B cell (primary cell): ENCODE measurements at regions not wholly inside any gene's neighbourhood (a gene's known extent, or its start where the extent isn't known, plus 50 kb on each side); places are given as distances from the start of the nearest gene placed in this dataset.
"Not testable (repeated sequence)": the region's sequence is repeated elsewhere in the genome, so short reads cannot be mapped to it uniquely, and the experiment has no call there.

Experiments used
- ATAC-seq: fragments of 200-7000 bp; cut with Tn5 transposase; one replicate; pipeline ENCODE4 v1.10.0; 2021; ENCODE audit warnings: low read depth, mild to moderate bottlenecking, moderate number of reproducible peaks, moderate library complexity
- CTCF ChIA-PET: fragments of 350-600 bp; sonication (Branson Sonifier 250); formaldehyde crosslinking; loops from one replicate; lab custom pipeline; 2021; ENCODE audit warnings: antibody characterized with exemption, inconsistent platforms; lab: Charles Lee
- POLR2A ChIA-PET: fragments of 350-600 bp; sonication (Branson Sonifier 250); formaldehyde crosslinking; loops from one replicate; lab custom pipeline; 2021; ENCODE audit warnings: antibody characterized with exemption; lab: Charles Lee
- DNase-seq: peaks from one replicate; pipeline ENCODE4 v3.0.0; 2013
- H2AFZ ChIP-seq: 2 replicates; pipeline ENCODE4 v1.6.1; 2012; ENCODE audit warnings: mild to moderate bottlenecking, low read depth, low read length; ENCODE audit not compliant: insufficient read depth, poor library complexity, severe bottlenecking
- H3K27ac ChIP-seq, 2 donors: 1 replicate in 1 of 2; 2 replicates in 1 of 2; pipeline ENCODE4 v1.5.1; 2012 to 2013; ENCODE audit warnings: low read length in 2 of 2, mild to moderate bottlenecking in 2 of 2, moderate library complexity in 1 of 2
- H3K27me3 ChIP-seq, 4 experiments: fragments of 200-600 bp in 1 of 4; sonication (generic) in 1 of 4; replicated peaks in 1 of 4; 1 replicate in 2 of 4; 2 replicates in 2 of 4; pipeline versions ENCODE4 v1.6.1 to v1.7.0; 2013 to 2016; ENCODE audit warnings: low read length in 3 of 4, mild to moderate bottlenecking in 2 of 4, mixed read lengths in 1 of 4, moderate library complexity in 1 of 4; ENCODE audit not compliant: insufficient read depth in 4 of 4, control insufficient read depth in 3 of 4; ENCODE audit errors: control extremely low read depth in 1 of 4
- H3K36me3 ChIP-seq, 2 experiments: replicated peaks in 1 of 2; 1 replicate in 1 of 2; 2 replicates in 1 of 2; pipeline versions ENCODE4 v1.6.1 to v1.7.1; 2013; ENCODE audit warnings: low read length in 1 of 2; ENCODE audit not compliant: insufficient read depth in 2 of 2, control insufficient read depth in 1 of 2; ENCODE audit errors: control extremely low read depth in 1 of 2, extremely low read depth in 1 of 2
- H3K4me1 ChIP-seq, 2 donors: fragments of 200-600 bp in 1 of 2; sonication (generic) in 1 of 2; 1 replicate in 1 of 2; 2 replicates in 1 of 2; pipeline versions ENCODE4 v1.5.1 to v1.6.1; 2013 to 2017; ENCODE audit warnings: low read length in 2 of 2; ENCODE audit not compliant: control insufficient read depth in 2 of 2, insufficient read depth in 2 of 2
- H3K4me2 ChIP-seq: replicated peaks from 2 replicates; pipeline ENCODE3; 2012; ENCODE audit warnings: mild to moderate bottlenecking, low read depth, low read length; ENCODE audit not compliant: poor library complexity, severe bottlenecking
- H3K4me3 ChIP-seq, 5 experiments: fragments of 200-600 bp in 1 of 5; sonication (generic) in 1 of 5; 1 replicate in 3 of 5; 2 replicates in 2 of 5; pipeline versions ENCODE4 v1.5.1 to v1.7.0; 2011 to 2016; ENCODE audit warnings: low read length in 4 of 5, mild to moderate bottlenecking in 4 of 5, low read depth in 2 of 5, control low read depth in 1 of 5, moderate library complexity in 1 of 5; ENCODE audit not compliant: insufficient read depth in 1 of 5; ENCODE audit errors: control extremely low read depth in 1 of 5, extremely low read depth in 1 of 5
- H3K79me2 ChIP-seq: fragments of 200-600 bp; sonication (generic); one replicate; pipeline ENCODE4 v1.6.0; 2016; ENCODE audit warnings: low read length; ENCODE audit not compliant: control insufficient read depth, insufficient read depth
- H3K9ac ChIP-seq: fragments of 200-600 bp; sonication (generic); 2 replicates; pipeline ENCODE4 v1.6.1; 2017; ENCODE audit warnings: mild to moderate bottlenecking, low read length, moderate library complexity
- H3K9me3 ChIP-seq, 3 donors: one replicate each; pipeline versions ENCODE4 v1.6.1 to v1.7.1; 2013; ENCODE audit warnings: low read length in 2 of 3; ENCODE audit not compliant: control insufficient read depth in 2 of 3, insufficient read depth in 1 of 3; ENCODE audit errors: control extremely low read depth in 1 of 3
- H4K20me1 ChIP-seq: 2 replicates; pipeline ENCODE4 v1.6.0; 2012; ENCODE audit warnings: mild to moderate bottlenecking, low read length; ENCODE audit not compliant: insufficient read depth, control insufficient read depth, poor library complexity, severe bottlenecking
- H3K27ac Mint-ChIP-seq: one replicate; pipeline ENCODE4 v1.8.0; 2021; ENCODE audit warnings: mixed read lengths
- H3K27me3 Mint-ChIP-seq: one replicate; pipeline ENCODE4 v1.8.0; 2021; ENCODE audit warnings: mixed read lengths
- H3K4me1 Mint-ChIP-seq: one replicate; pipeline ENCODE4 v1.8.0; 2021; ENCODE audit warnings: mixed read lengths
- H3K4me3 Mint-ChIP-seq: one replicate; pipeline ENCODE4 v1.8.0; 2021; ENCODE audit warnings: mixed read lengths
- H3K9me3 Mint-ChIP-seq: one replicate; pipeline ENCODE4 v1.8.0; 2022; ENCODE audit warnings: mixed read lengths; ENCODE audit not compliant: insufficient read depth
- EZH2 ChIP-seq: IDR thresholded peaks from 2 replicates; pipeline ENCODE4 v1.6.1; 2012; ENCODE audit warnings: borderline replicate concordance, low read depth, mild to moderate bottlenecking, moderate library complexity, low read length; ENCODE audit not compliant: insufficient read depth, poor library complexity, severe bottlenecking
- WGBS: methylation state at CpG from one replicate; pipeline ENCODE4 v1.1.5; 2013; ENCODE audit warnings: missing lambda C conversion rate; ENCODE audit not compliant: insufficient coverage; 5-methylcytosine and 5-hydroxymethylcytosine counted together
- intact Hi-C: fragments of 100-400 bp; cut with micrococcal nuclease; formaldehyde crosslinking; loops from one replicate; pipeline ENCODE4 v1.10.0; 2022
- TF ChIP-seq, protein P1 (sequence below): fragments of 200-600 bp; IDR thresholded peaks from one replicate; pipeline ENCODE4 v1.8.0; 2022; ENCODE audit warnings: antibody characterized with exemption, mild to moderate bottlenecking

DNA sequence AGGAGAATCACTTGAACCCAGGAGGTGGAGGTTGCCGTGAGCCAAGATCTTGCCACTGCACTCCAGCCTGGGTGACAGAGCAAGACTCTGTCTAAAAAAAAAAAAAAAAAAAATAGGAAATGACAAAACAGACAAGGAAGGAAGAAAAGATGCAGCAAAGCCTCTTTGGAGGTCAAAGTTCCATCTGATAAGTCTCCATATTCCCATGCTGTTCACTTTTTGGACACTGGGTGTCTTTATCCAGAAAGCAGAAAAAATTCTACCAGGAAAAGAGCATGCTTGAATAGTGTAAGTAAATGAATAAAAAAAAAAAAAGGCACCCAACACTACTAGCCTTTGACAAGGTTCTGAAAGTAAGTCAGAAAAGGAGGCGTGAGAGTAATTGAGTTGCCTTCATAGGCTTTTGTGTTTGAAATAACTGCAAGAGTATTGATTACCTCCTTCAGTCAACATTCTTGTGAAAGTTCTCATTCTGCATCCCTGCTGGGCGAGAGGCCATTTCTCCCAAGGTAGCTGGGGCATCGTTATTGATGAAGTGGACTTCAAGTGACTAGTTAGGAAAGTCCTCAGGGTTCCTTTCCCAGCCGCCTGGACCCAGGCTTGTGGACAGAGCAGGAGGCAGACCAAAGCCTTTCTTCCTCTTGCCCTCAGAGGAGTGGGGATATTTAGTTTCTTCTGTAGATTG is 133.3 kb upstream of the KIF5B start:
- no peak overlapping the region for H3K27ac Mint-ChIP-seq
- no peaks in the 10 kb centered on the region for H3K9me3 ChIP-seq
- ChIA-PET CTCF (interaction anchor here (0.7 to 2.2 kb wide), 8 partner anchors 46 to 1145 kb away, joined by 3 to 26 read pairs (median 4); no protein-coding TSS in a partner anchor), POLR2A (no interaction called here)
- no peak for ATAC-seq
- no peaks in the 10 kb centered on the region for H3K9me3 Mint-ChIP-seq
- no peak for TF ChIP-seq EZH2
- TF ChIP-seq, protein P1, sequence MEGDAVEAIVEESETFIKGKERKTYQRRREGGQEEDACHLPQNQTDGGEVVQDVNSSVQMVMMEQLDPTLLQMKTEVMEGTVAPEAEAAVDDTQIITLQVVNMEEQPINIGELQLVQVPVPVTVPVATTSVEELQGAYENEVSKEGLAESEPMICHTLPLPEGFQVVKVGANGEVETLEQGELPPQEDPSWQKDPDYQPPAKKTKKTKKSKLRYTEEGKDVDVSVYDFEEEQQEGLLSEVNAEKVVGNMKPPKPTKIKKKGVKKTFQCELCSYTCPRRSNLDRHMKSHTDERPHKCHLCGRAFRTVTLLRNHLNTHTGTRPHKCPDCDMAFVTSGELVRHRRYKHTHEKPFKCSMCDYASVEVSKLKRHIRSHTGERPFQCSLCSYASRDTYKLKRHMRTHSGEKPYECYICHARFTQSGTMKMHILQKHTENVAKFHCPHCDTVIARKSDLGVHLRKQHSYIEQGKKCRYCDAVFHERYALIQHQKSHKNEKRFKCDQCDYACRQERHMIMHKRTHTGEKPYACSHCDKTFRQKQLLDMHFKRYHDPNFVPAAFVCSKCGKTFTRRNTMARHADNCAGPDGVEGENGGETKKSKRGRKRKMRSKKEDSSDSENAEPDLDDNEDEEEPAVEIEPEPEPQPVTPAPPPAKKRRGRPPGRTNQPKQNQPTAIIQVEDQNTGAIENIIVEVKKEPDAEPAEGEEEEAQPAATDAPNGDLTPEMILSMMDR = no peak
- H3K27me3 ChIP-seq = peaks cover 0 to 4% (median under 1%) of the 10 kb centered on the region in 4 experiments
- intact Hi-C loops = loop anchor here (5.0 kb wide), 2 partner anchors 258 to 327 kb away; partner anchors contain the start of gene CCDC7
- H3K4me1 ChIP-seq = peaks cover 0 to 4% of the 10 kb centered on the region in 2 donors
- DNase-seq = no peak
- H3K27me3 Mint-ChIP-seq = peaks cover 10% of the 10 kb centered on the region
- no peak overlapping the region for H3K4me3 Mint-ChIP-seq
- no peak overlapping the region for H3K9ac ChIP-seq
- no peaks in the 10 kb centered on the region for H4K20me1 ChIP-seq
- no peak overlapping the region for H3K4me3 ChIP-seq
- no peaks in the 10 kb centered on the region for H3K79me2 ChIP-seq
- peak overlapping the region; percentile 0 for H2AFZ ChIP-seq
- H3K4me2 ChIP-seq = no peak overlapping the region
- H3K27ac ChIP-seq = no peak overlapping the region
- H3K4me1 Mint-ChIP-seq = peaks cover 5% of the 10 kb centered on the region
- no peaks in the 10 kb centered on the region for H3K36me3 ChIP-seq
- WGBS = 100% methylated on average over 1 of the region's 5 CpGs

DNA sequence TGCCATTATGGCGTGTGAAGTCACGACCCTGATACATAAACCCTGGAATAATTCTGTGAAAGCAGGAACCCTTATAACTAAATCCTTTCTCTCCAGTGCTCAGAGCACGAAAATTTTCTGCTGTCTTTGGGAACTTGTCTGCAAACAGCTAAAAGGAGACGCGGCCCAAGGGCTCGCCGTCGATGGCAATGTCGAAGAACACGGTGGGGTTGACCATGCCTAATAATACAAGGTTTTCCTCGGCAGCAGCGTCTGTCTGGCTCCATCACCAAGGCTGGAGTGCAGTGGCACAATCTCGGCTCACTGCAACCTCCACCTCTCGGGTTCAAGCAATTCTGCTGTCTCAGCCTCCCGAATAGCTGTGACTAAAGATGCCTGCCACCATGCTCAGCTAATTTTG is 132.4 kb upstream of the KIF5B start:
- H3K4me1 ChIP-seq, H3K4me3 Mint-ChIP-seq, ATAC-seq, H3K27ac ChIP-seq, H2AFZ ChIP-seq, POLR2A ChIA-PET, H3K4me1 Mint-ChIP-seq, H3K9me3 Mint-ChIP-seq, H3K9ac ChIP-seq, H3K4me2 ChIP-seq, H3K36me3 ChIP-seq, H3K4me3 ChIP-seq, H3K79me2 ChIP-seq, H3K27ac Mint-ChIP-seq, intact Hi-C loops, H3K27me3 ChIP-seq, H3K9me3 ChIP-seq, H4K20me1 ChIP-seq, DNase-seq: not testable (repeated sequence)
- H3K27me3 Mint-ChIP-seq = peaks cover 10% of the 10 kb centered on the region
- WGBS = 97% methylated on average over 12 of the region's 15 CpGs
- CTCF ChIA-PET = interaction anchor here (0.7 kb wide), 3 partner anchors 45 to 820 kb away, joined by 3 to 4 read pairs (median 3); no protein-coding TSS in a partner anchor
